HUES6 (cell line): ENCODE measurements at regions not wholly inside any gene's neighbourhood (a gene's known extent, or its start where the extent isn't known, plus 50 kb on each side); places are given as distances from the start of the nearest gene placed in this dataset.

Experiments used
- H3K27ac ChIP-seq: 2 replicates; pipeline ENCODE4 v1.7.0; 2013; ENCODE audit warnings: low read depth, mild to moderate bottlenecking, low read length, inconsistent platforms
- H3K27me3 ChIP-seq: 2 replicates; pipeline ENCODE4 v1.6.1; 2013; ENCODE audit warnings: low read length; ENCODE audit not compliant: control insufficient read depth, insufficient read depth
- H3K36me3 ChIP-seq: 2 replicates; pipeline ENCODE4 v1.6.1; 2013; ENCODE audit warnings: low read length; ENCODE audit not compliant: control insufficient read depth, insufficient read depth
- H3K4me1 ChIP-seq: 2 replicates; pipeline ENCODE4 v1.6.1; 2013; ENCODE audit warnings: low read length; ENCODE audit not compliant: control insufficient read depth, insufficient read depth
- H3K4me3 ChIP-seq: 2 replicates; pipeline ENCODE4 v1.5.1; 2013; ENCODE audit warnings: low read depth, low read length
- H3K9ac ChIP-seq: one replicate; pipeline ENCODE4 v1.6.1; 2013; ENCODE audit warnings: mild to moderate bottlenecking, low read length
- H3K9me3 ChIP-seq: 2 replicates; pipeline ENCODE4 v1.6.1; 2013; ENCODE audit warnings: low read depth, low read length; ENCODE audit not compliant: control insufficient read depth, insufficient read depth

- Histone ChIP-seq H3K4me3 (no peak overlapping the region), H3K4me1 (peaks cover 13% of the 10 kb centered on the region; the same call in 1 of the 2 replicates), H3K9me3 (no peaks in the 10 kb centered on the region), H3K36me3 (no peaks in the 10 kb centered on the region), H3K9ac (no peak overlapping the region), H3K27ac (no peak overlapping the region), H3K27me3 (no peaks in the 10 kb centered on the region)
These were observed 319.6 kb upstream of the CLINT1 start for GRCh38 chr5:158178535-158178934.

GRCh38 chr5:158177146-158177545 is 318.2 kb upstream of the CLINT1 start:
- peaks cover 13% of the 10 kb centered on the region; the same call in 1 of the 2 replicates for H3K4me1 ChIP-seq
- H3K4me3 ChIP-seq: no peak overlapping the region
- no peaks in the 10 kb centered on the region for H3K9me3 ChIP-seq
- no peak overlapping the region for H3K27ac ChIP-seq
- no peak overlapping the region for H3K9ac ChIP-seq
- H3K27me3 ChIP-seq: no peaks in the 10 kb centered on the region
- H3K36me3 ChIP-seq: no peaks in the 10 kb centered on the region

GRCh38 chr5:158175934-158176481 is 317.1 kb upstream of the CLINT1 start:
- Histone ChIP-seq H3K27ac (no peak overlapping the region), H3K36me3 (no peaks in the 10 kb centered on the region), H3K4me3 (no peak overlapping the region), H3K27me3 (no peaks in the 10 kb centered on the region), H3K9ac (no peak overlapping the region), H3K4me1 (peaks cover 13% of the 10 kb centered on the region; the same call in 1 of the 2 replicates), H3K9me3 (no peaks in the 10 kb centered on the region)

- H3K27ac ChIP-seq: no peak overlapping the region
These were observed 316.2 kb upstream of the CLINT1 start for GRCh38 chr5:158174918-158175851.

GRCh38 chr5:158174026-158174425 is 315.1 kb upstream of the CLINT1 start:
- no peak overlapping the region for H3K27ac ChIP-seq
- peaks cover 13% of the 10 kb centered on the region; the same call in 1 of the 2 replicates for H3K4me1 ChIP-seq
- no peaks in the 10 kb centered on the region for H3K36me3 ChIP-seq
- H3K27me3 ChIP-seq: no peaks in the 10 kb centered on the region
- H3K9me3 ChIP-seq: no peaks in the 10 kb centered on the region
- H3K4me3 ChIP-seq: no peak overlapping the region
- H3K9ac ChIP-seq: no peak overlapping the region

More at GRCh38 chr5:158174918-158175851, 316.2 kb upstream of the CLINT1 start:
- no peak overlapping the region for H3K9ac ChIP-seq
- peaks cover 13% of the 10 kb centered on the region; the same call in 1 of the 2 replicates for H3K4me1 ChIP-seq
- no peaks in the 10 kb centered on the region for H3K36me3 ChIP-seq
- no peaks in the 10 kb centered on the region for H3K27me3 ChIP-seq
- no peak overlapping the region for H3K4me3 ChIP-seq
- H3K9me3 ChIP-seq: no peaks in the 10 kb centered on the region

GRCh38 chr5:158172005-158172404 is 313.1 kb upstream of the CLINT1 start:
- Histone ChIP-seq H3K36me3 (no peaks in the 10 kb centered on the region), H3K9me3 (no peaks in the 10 kb centered on the region), H3K27ac (no peak overlapping the region), H3K4me1 (peaks cover 13% of the 10 kb centered on the region; the same call in 1 of the 2 replicates), H3K27me3 (no peaks in the 10 kb centered on the region), H3K9ac (no peak overlapping the region), H3K4me3 (no peak overlapping the region)

- H3K9me3 ChIP-seq: no peaks in the 10 kb centered on the region
- no peak overlapping the region for H3K27ac ChIP-seq
- no peaks in the 10 kb centered on the region for H3K27me3 ChIP-seq
- H3K9ac ChIP-seq: no peak overlapping the region
- H3K4me3 ChIP-seq: no peak overlapping the region
- peaks cover 5% of the 10 kb centered on the region; the same call in 1 of the 2 replicates for H3K4me1 ChIP-seq
- no peaks in the 10 kb centered on the region for H3K36me3 ChIP-seq
These were observed 311.6 kb upstream of the CLINT1 start for GRCh38 chr5:158170534-158170933.

GRCh38 chr5:158170060-158170459 is 311.1 kb upstream of the CLINT1 start:
- H3K4me1 ChIP-seq: peaks cover under 1% of the 10 kb centered on the region; the same call in 1 of the 2 replicates
- H3K4me3 ChIP-seq: no peak overlapping the region
- no peak overlapping the region for H3K27ac ChIP-seq
- H3K36me3 ChIP-seq: no peaks in the 10 kb centered on the region
- H3K9ac ChIP-seq: no peak overlapping the region
- no peaks in the 10 kb centered on the region for H3K27me3 ChIP-seq
- H3K9me3 ChIP-seq: no peaks in the 10 kb centered on the region

GRCh38 chr5:158166424-158166823 is 307.5 kb upstream of the CLINT1 start:
- no peak overlapping the region for H3K27ac ChIP-seq
- no peaks in the 10 kb centered on the region; the same call in 1 of the 2 replicates for H3K4me1 ChIP-seq
- no peaks in the 10 kb centered on the region for H3K36me3 ChIP-seq
- no peaks in the 10 kb centered on the region for H3K9me3 ChIP-seq
- no peak overlapping the region for H3K9ac ChIP-seq
- no peak overlapping the region for H3K4me3 ChIP-seq
- H3K27me3 ChIP-seq: no peaks in the 10 kb centered on the region

- Histone ChIP-seq H3K4me1 (no peaks in the 10 kb centered on the region; the same call in 1 of the 2 replicates), H3K4me3 (no peak overlapping the region), H3K27me3 (no peaks in the 10 kb centered on the region), H3K36me3 (no peaks in the 10 kb centered on the region), H3K27ac (no peak overlapping the region), H3K9ac (no peak overlapping the region), H3K9me3 (no peaks in the 10 kb centered on the region)
These were observed 306.7 kb upstream of the CLINT1 start for GRCh38 chr5:158165647-158166046.
